IMR-90 (cell line): ENCODE measurements at regions not wholly inside any gene's neighbourhood (a gene's known extent, or its start where the extent isn't known, plus 50 kb on each side); places are given as distances from the start of the nearest gene placed in this dataset.

Experiments used
- BHLHE40 ChIP-seq: fragments of 150-350 bp; IDR thresholded peaks from 2 replicates; pipeline ENCODE4 v1.6.1; 2016; ENCODE audit warnings: mild to moderate bottlenecking, low read depth, low read length
- CEBPB ChIP-seq: IDR thresholded peaks from 2 replicates; pipeline ENCODE4 v1.6.1; 2012; ENCODE audit warnings: low read depth, low read length, improper control_type of control experiment
- CHD1 ChIP-seq: IDR thresholded peaks from 2 replicates; pipeline ENCODE4 v1.6.1; 2012; ENCODE audit warnings: low read depth, low read length, improper control_type of control experiment
- ELK1 ChIP-seq: fragments of 150-350 bp; IDR thresholded peaks from 2 replicates; pipeline ENCODE4 v1.6.1; 2016; ENCODE audit warnings: low read depth, mild to moderate bottlenecking, low read length, moderate library complexity, borderline replicate concordance
- FOS ChIP-seq: fragments of 150-350 bp; IDR thresholded peaks from 2 replicates; pipeline ENCODE4 v1.6.1; 2016; ENCODE audit warnings: low read depth, low read length
- MAFK ChIP-seq: IDR thresholded peaks from 2 replicates; pipeline ENCODE4 v1.6.1; 2012; ENCODE audit warnings: low read depth, low read length, improper control_type of control experiment
- MXI1 ChIP-seq: IDR thresholded peaks from 2 replicates; pipeline ENCODE4 v1.6.1; 2012; ENCODE audit warnings: low read depth, mild to moderate bottlenecking, low read length, moderate library complexity, borderline replicate concordance
- POLR2A ChIP-seq: IDR thresholded peaks from 2 replicates; pipeline ENCODE4 v1.6.1; 2012; ENCODE audit warnings: mild to moderate bottlenecking, low read depth, low read length
- RAD21 ChIP-seq: IDR thresholded peaks from 2 replicates; pipeline ENCODE4 v1.6.1; 2012; ENCODE audit warnings: low read length, improper control_type of control experiment
- RCOR1 ChIP-seq: IDR thresholded peaks from 2 replicates; pipeline ENCODE4 v1.6.1; 2012; ENCODE audit warnings: mild to moderate bottlenecking, low read length, improper control_type of control experiment; ENCODE audit not compliant: insufficient replicate concordance
- RFX5 ChIP-seq: IDR thresholded peaks from 2 replicates; pipeline ENCODE4 v1.8.0; 2012; ENCODE audit warnings: low read depth, mild to moderate bottlenecking, low read length, moderate library complexity
- SMC3 ChIP-seq: fragments of 150-350 bp; IDR thresholded peaks from 2 replicates; pipeline ENCODE4 v1.6.1; 2016; ENCODE audit warnings: low read depth, mild to moderate bottlenecking, antibody characterized with exemption, low read length, moderate library complexity
- USF2 ChIP-seq: fragments of 150-350 bp; IDR thresholded peaks from 2 replicates; pipeline ENCODE4 v1.6.1; 2017; ENCODE audit warnings: mild to moderate bottlenecking, antibody characterized with exemption, low read length, low read depth
- TF ChIP-seq, protein P1 (sequence below): conservative IDR thresholded peaks from 2 replicates; pipeline ENCODE4 v1.5.1; 2012; ENCODE audit warnings: mild to moderate bottlenecking, low read depth, low read length, improper control_type of control experiment

DNA sequence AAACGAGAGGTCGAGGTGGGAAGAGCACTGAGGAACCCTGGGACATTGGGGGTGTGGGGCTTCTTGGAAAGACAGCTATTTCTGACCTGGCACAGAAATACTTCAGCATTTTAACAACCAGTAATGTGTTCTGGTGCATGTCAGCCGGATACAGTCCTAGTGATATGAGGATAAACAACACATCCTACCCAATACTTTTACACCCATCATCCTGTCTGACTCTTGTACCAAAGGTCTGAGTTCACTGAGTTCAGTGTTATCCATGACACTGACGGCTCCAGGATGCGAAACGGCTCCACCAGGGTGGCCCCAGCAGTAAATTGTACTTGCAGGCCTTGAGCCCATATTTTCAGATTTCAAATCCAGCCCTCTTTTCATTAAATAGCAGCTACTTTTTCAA lies 65.9 kb upstream of the SH3BP4 start:
- no peak for TF ChIP-seq RFX5
- TF ChIP-seq, protein P1, sequence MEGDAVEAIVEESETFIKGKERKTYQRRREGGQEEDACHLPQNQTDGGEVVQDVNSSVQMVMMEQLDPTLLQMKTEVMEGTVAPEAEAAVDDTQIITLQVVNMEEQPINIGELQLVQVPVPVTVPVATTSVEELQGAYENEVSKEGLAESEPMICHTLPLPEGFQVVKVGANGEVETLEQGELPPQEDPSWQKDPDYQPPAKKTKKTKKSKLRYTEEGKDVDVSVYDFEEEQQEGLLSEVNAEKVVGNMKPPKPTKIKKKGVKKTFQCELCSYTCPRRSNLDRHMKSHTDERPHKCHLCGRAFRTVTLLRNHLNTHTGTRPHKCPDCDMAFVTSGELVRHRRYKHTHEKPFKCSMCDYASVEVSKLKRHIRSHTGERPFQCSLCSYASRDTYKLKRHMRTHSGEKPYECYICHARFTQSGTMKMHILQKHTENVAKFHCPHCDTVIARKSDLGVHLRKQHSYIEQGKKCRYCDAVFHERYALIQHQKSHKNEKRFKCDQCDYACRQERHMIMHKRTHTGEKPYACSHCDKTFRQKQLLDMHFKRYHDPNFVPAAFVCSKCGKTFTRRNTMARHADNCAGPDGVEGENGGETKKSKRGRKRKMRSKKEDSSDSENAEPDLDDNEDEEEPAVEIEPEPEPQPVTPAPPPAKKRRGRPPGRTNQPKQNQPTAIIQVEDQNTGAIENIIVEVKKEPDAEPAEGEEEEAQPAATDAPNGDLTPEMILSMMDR, result no peak
- TF ChIP-seq BHLHE40, result no peak
- no peak for TF ChIP-seq MXI1
- TF ChIP-seq POLR2A, result no peak
- TF ChIP-seq FOS, result no peak
- TF ChIP-seq SMC3, result no peak
- TF ChIP-seq MAFK, result no peak
- TF ChIP-seq CHD1, result no peak
- TF ChIP-seq ELK1, result no peak
- no peak for TF ChIP-seq CEBPB
- no peak for TF ChIP-seq USF2
- no peak for TF ChIP-seq RCOR1
- TF ChIP-seq RAD21, result no peak
